ENCODE measurements at regions not wholly inside any gene's neighbourhood (a gene's known extent, or its start where the extent isn't known, plus 50 kb on each side); places are given as distances from the start of the nearest gene placed in this dataset.
A peak's percentile ranks its signal among the peaks of the same experiment; 100 is the strongest.

- no peak for TF ChIP-seq CTCF (IDR thresholded peaks at IDR 0.05; ENCODE audit: low read depth, low read length)
- no peak for DNase-seq (ENCODE audit: low read depth in 2 of 2)
- no peak overlapping the region for H3K4me3 ChIP-seq (replicated peaks in 1 of 2; ENCODE audit: low read depth in 2 of 2, low read length in 2 of 2)
Measured at GRCh38 chr1:78224246-78224785, 178.6 kb downstream of the GIPC2 start.

GRCh38 chr1:78224861-78225552, 179.2 kb downstream of the GIPC2 start:
- no peak for DNase-seq (ENCODE audit: low read depth in 2 of 2)
- H3K4me3 ChIP-seq (replicated peaks in 1 of 2; ENCODE audit: low read depth in 2 of 2, low read length in 2 of 2), result no peak overlapping the region
- no peak for TF ChIP-seq CTCF (IDR thresholded peaks at IDR 0.05; ENCODE audit: low read depth, low read length)

DNA sequence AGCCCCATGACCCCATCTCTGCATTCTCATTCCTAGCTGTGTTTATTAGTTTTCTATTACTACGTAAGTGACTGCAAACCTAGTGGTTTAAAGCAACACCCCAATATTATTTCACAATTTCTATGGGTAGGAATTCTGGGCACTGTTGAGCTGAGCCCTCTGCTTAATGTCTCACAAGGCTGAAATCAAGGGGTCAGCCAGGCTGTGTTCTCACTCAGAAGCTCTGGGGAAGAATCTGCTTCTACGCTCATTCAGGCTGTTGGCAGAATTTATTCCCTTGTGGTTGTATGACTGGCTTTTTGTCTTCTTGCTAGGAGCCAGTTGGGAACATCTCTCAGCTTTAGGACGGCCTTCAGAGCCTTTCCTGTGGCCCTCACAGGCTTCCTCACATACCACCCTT, 181.0 kb downstream of the GIPC2 start:
- H3K4me3 ChIP-seq (replicated peaks in 1 of 2; ENCODE audit: low read depth in 2 of 2, low read length in 2 of 2), result no peak overlapping the region
- TF ChIP-seq CTCF (IDR thresholded peaks at IDR 0.05; ENCODE audit: low read depth, low read length), result no peak
- DNase-seq (ENCODE audit: low read depth in 2 of 2), result peak in 1 of 2 donors; percentile 13

- no peak overlapping the region for H3K4me3 ChIP-seq (replicated peaks in 1 of 2; ENCODE audit: low read depth in 2 of 2, low read length in 2 of 2)
- TF ChIP-seq CTCF (IDR thresholded peaks at IDR 0.05; ENCODE audit: low read depth, low read length), result no peak
- no peak for DNase-seq (ENCODE audit: low read depth in 2 of 2)
Measured at GRCh38 chr1:78227705-78228635, 182.2 kb downstream of the GIPC2 start.

DNA sequence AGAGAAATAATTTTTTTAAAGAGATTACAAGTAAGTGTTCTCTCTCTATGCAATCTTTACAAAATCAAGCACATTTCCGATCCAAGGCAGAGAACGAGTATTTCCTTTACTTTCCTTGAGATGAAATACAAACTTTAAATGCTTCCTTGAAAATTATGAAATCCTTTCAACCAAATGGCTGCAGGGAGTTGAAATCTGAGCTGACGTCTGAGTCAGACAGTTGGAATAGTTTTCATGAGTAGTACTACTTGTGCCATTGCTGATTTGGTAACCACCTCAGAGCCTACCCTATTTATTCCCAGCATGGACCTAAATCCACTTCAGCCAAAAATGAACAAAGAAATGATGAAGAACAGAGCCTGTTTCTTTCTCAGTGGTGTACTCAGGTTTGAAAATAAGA, 183.6 kb downstream of the GIPC2 start:
- no peak for TF ChIP-seq CTCF (IDR thresholded peaks at IDR 0.05; ENCODE audit: low read depth, low read length)
- peak; percentile 85 to 89 for DNase-seq (ENCODE audit: low read depth in 2 of 2)
- no peak overlapping the region for H3K4me3 ChIP-seq (replicated peaks in 1 of 2; ENCODE audit: low read depth in 2 of 2, low read length in 2 of 2)

GRCh38 chr1:78231477-78231876, 185.7 kb downstream of the GIPC2 start:
- no peak for DNase-seq (ENCODE audit: low read depth in 2 of 2)

More at GRCh38 chr1:78231477-78231876, 185.7 kb downstream of the GIPC2 start:
- TF ChIP-seq CTCF (IDR thresholded peaks at IDR 0.05; ENCODE audit: low read depth, low read length), result no peak
- no peak overlapping the region for H3K4me3 ChIP-seq (replicated peaks in 1 of 2; ENCODE audit: low read depth in 2 of 2, low read length in 2 of 2)

Data from cardiac fibroblast (primary cell).